AG10803 (cell line): ENCODE measurements at regions not wholly inside any gene's neighbourhood (a gene's known extent, or its start where the extent isn't known, plus 50 kb on each side); places are given as distances from the start of the nearest gene placed in this dataset.
A peak's percentile ranks its signal among the peaks of the same experiment; 100 is the strongest.

Experiments
- DNase-seq: peaks from one replicate; pipeline ENCODE4 v3.0.0; 2010; ENCODE audit warnings: low read depth
- H3K4me3 ChIP-seq: 2 replicates; pipeline ENCODE4 v1.5.1; 2011; ENCODE audit warnings: mild to moderate bottlenecking, low read length, control low read depth
- CTCF ChIP-seq: conservative IDR thresholded peaks from 2 replicates; pipeline ENCODE4 v1.5.1; 2011; ENCODE audit warnings: mild to moderate bottlenecking, low read length, control low read depth, inconsistent platforms

GRCh38 chr14:101082436-101083384 is 179.2 kb upstream of the RTL1 start:
- H3K4me3 ChIP-seq, result no peak overlapping the region
- TF ChIP-seq CTCF, result no peak
- no peak for DNase-seq

GRCh38 chr14:101083564-101084435 is 180.3 kb upstream of the RTL1 start:
- no peak overlapping the region for H3K4me3 ChIP-seq
- no peak for TF ChIP-seq CTCF
- no peak for DNase-seq

GRCh38 chr14:101084436-101084826 is 180.9 kb upstream of the RTL1 start:
- DNase-seq, result no peak
- no peak for TF ChIP-seq CTCF
- H3K4me3 ChIP-seq, result no peak overlapping the region

GRCh38 chr14:101086926-101087325 is 183.4 kb upstream of the RTL1 start:
- no peak overlapping the region for H3K4me3 ChIP-seq
- no peak for TF ChIP-seq CTCF
- DNase-seq, result no peak

GRCh38 chr14:101087614-101088394 is 184.3 kb upstream of the RTL1 start:
- TF ChIP-seq CTCF, result no peak
- no peak overlapping the region for H3K4me3 ChIP-seq
- peak; percentile 51 for DNase-seq

- DNase-seq, result no peak
- H3K4me3 ChIP-seq, result no peak overlapping the region
- TF ChIP-seq CTCF, result no peak
Observed at GRCh38 chr14:101088395-101088667, 184.8 kb upstream of the RTL1 start.
